22Rv1 (cell line): ENCODE measurements at regions not wholly inside any gene's neighbourhood (a gene's known extent, or its start where the extent isn't known, plus 50 kb on each side); places are given as distances from the start of the nearest gene placed in this dataset.

ENCODE experiments used
- CTCF ChIP-seq: fragments of 450-650 bp; IDR thresholded peaks from 2 replicates; pipeline ENCODE4 v1.5.1; 2017; ENCODE audit warnings: mild to moderate bottlenecking
- ZFX ChIP-seq: fragments of 450-650 bp; IDR thresholded peaks from 2 replicates; pipeline ENCODE4 v1.6.1; 2017; ENCODE audit warnings: antibody characterized with exemption, borderline replicate concordance

- TF ChIP-seq CTCF (no peak), ZFX (no peak)
Measured at GRCh38 chr16:6483469-6484033, 849.1 kb upstream of the RBFOX1 start.
